ENCODE measurements at regions not wholly inside any gene's neighbourhood (a gene's known extent, or its start where the extent isn't known, plus 50 kb on each side); places are given as distances from the start of the nearest gene placed in this dataset.

DNA sequence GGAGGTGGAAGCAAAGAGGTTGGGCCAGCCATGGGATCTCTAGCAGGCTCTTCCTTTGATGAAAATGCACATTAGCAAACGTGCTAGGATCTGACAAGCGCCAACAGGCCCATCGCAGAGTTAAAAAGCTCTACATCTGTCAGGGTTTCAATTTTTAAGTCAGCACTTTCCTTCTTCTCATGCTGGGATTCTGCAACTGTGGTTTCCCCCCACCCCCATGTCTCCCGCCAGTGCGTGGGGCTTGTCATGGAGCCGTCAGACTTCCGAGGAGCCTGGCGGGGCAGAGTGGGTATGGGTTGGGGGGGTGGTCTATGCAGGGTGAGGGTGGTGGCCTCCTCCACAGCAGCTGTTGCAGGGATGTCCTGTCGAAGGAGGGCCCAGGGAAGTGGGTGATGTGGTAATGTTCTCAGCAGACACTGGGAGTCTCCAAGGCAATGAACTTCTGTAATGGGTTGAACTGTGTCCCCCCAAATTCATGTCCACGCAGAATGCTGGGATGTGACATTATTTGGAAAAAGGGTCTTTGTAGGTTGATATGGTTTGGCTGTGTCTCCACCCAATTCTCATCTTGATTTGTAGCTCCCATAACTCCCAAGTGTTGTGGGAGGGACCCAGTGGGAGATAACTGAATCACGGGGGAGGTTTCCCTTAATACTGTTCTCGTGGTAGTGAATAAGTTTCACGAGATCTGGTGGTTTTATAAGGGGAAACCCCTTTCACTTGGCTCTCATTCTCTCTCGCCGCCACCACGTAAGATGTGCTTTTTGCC, 115.2 kb upstream of the MAP1LC3B2 start:
- TF ChIP-seq, protein P1, sequence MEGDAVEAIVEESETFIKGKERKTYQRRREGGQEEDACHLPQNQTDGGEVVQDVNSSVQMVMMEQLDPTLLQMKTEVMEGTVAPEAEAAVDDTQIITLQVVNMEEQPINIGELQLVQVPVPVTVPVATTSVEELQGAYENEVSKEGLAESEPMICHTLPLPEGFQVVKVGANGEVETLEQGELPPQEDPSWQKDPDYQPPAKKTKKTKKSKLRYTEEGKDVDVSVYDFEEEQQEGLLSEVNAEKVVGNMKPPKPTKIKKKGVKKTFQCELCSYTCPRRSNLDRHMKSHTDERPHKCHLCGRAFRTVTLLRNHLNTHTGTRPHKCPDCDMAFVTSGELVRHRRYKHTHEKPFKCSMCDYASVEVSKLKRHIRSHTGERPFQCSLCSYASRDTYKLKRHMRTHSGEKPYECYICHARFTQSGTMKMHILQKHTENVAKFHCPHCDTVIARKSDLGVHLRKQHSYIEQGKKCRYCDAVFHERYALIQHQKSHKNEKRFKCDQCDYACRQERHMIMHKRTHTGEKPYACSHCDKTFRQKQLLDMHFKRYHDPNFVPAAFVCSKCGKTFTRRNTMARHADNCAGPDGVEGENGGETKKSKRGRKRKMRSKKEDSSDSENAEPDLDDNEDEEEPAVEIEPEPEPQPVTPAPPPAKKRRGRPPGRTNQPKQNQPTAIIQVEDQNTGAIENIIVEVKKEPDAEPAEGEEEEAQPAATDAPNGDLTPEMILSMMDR (IDR thresholded peaks at IDR 0.05) = no peak
- TF ChIP-seq POLR2A (IDR thresholded peaks at IDR 0.05) (no peak), POLR2AphosphoS5 (IDR thresholded peaks at IDR 0.05) (no peak)

All from upper lobe of left lung (tissue), 4 donors.